WI38 (cell line): ENCODE measurements at regions not wholly inside any gene's neighbourhood (a gene's known extent, or its start where the extent isn't known, plus 50 kb on each side); places are given as distances from the start of the nearest gene placed in this dataset.

Experiments
- H3K4me3 ChIP-seq: 2 replicates; pipeline ENCODE4 v1.5.1; 2011; ENCODE audit warnings: low read depth, mild to moderate bottlenecking, control low read depth, low read length
- CTCF ChIP-seq: IDR thresholded peaks from 2 replicates; pipeline ENCODE4 v1.5.1; 2012; ENCODE audit warnings: low read depth, mild to moderate bottlenecking, control low read depth, low read length

GRCh38 chr12:92597118-92597517, 105.7 kb upstream of the PLEKHG7 start:
- no peak overlapping the region for H3K4me3 ChIP-seq
- TF ChIP-seq CTCF = no peak

GRCh38 chr12:92596383-92596782, 106.4 kb upstream of the PLEKHG7 start:
- TF ChIP-seq CTCF = no peak
- H3K4me3 ChIP-seq = no peak overlapping the region

GRCh38 chr12:92595663-92596062, 107.1 kb upstream of the PLEKHG7 start:
- no peak overlapping the region for H3K4me3 ChIP-seq
- no peak for TF ChIP-seq CTCF

- TF ChIP-seq CTCF = no peak
- no peak overlapping the region for H3K4me3 ChIP-seq
Observed at GRCh38 chr12:92593734-92594402, 108.9 kb upstream of the PLEKHG7 start.

GRCh38 chr12:92585115-92585727, 117.6 kb upstream of the PLEKHG7 start:
- H3K4me3 ChIP-seq = no peak overlapping the region
- TF ChIP-seq CTCF = no peak

GRCh38 chr12:92583910-92584309, 118.9 kb upstream of the PLEKHG7 start:
- TF ChIP-seq CTCF = no peak
- no peak overlapping the region for H3K4me3 ChIP-seq

GRCh38 chr12:92582893-92583292, 119.9 kb upstream of the PLEKHG7 start:
- H3K4me3 ChIP-seq = no peak overlapping the region
- no peak for TF ChIP-seq CTCF
